ENCODE measurements at regions not wholly inside any gene's neighbourhood (a gene's known extent, or its start where the extent isn't known, plus 50 kb on each side); places are given as distances from the start of the nearest gene placed in this dataset.

DNA sequence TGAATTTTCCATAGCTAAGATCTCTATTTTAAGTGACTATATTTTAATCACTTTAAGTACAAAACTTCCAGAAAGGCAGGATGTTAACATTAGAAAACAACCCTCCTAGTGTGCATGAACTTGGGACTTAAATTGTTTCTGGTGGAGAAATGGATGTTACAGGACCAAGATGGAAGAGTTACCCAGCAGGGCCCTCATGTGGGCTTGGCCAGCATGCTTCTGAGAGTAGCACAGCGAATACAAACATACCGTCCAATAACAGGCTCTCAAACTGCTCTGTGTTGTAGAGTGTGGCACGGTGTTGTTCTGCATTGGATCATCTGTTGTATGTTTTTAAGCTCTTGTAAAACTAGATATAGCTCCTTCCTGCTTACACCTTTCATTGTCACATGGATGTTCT lies 346.1 kb upstream of the SMIM21 start:
- POLR2A ChIA-PET: no interaction called here
- TF ChIP-seq TARDBP (IDR thresholded peaks at IDR 0.05): no peak
- no peak for TF ChIP-seq FOXA1 (IDR thresholded peaks at IDR 0.05)
- TF ChIP-seq, protein P1, sequence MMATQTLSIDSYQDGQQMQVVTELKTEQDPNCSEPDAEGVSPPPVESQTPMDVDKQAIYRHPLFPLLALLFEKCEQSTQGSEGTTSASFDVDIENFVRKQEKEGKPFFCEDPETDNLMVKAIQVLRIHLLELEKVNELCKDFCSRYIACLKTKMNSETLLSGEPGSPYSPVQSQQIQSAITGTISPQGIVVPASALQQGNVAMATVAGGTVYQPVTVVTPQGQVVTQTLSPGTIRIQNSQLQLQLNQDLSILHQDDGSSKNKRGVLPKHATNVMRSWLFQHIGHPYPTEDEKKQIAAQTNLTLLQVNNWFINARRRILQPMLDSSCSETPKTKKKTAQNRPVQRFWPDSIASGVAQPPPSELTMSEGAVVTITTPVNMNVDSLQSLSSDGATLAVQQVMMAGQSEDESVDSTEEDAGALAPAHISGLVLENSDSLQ (IDR thresholded peaks at IDR 0.05): no peak
- no peak for TF ChIP-seq FOXK2 (IDR thresholded peaks at IDR 0.05)
- DNase-seq (ENCODE audit: extremely low spot score): no peak

GRCh38 chr18:75762758-75763157 lies 335.3 kb upstream of the SMIM21 start:
- ChIA-PET POLR2A (no interaction called here), CTCF (no interaction called here)
- no peak for DNase-seq (ENCODE audit: extremely low spot score)
- no peak for TF ChIP-seq SP1 (IDR thresholded peaks at IDR 0.05)
- TF ChIP-seq FOXK2 (IDR thresholded peaks at IDR 0.05): no peak
- no peak for TF ChIP-seq FOXA1 (IDR thresholded peaks at IDR 0.05)
- TF ChIP-seq HDGF (IDR thresholded peaks at IDR 0.05; ENCODE audit: borderline replicate concordance): no peak
- no peak for TF ChIP-seq CTBP1 (IDR thresholded peaks at IDR 0.05; ENCODE audit: borderline replicate concordance)
- no peak for TF ChIP-seq TARDBP (IDR thresholded peaks at IDR 0.05)
- TF ChIP-seq ZNF384 (IDR thresholded peaks at IDR 0.05): no peak
- TF ChIP-seq FOXM1 (IDR thresholded peaks at IDR 0.05; ENCODE audit: borderline replicate concordance): no peak
- no peak for TF ChIP-seq LEF1 (IDR thresholded peaks at IDR 0.05; ENCODE audit: borderline replicate concordance)
- no peak for TF ChIP-seq ARNT (IDR thresholded peaks at IDR 0.05)
- TF ChIP-seq BHLHE40 (IDR thresholded peaks at IDR 0.05; ENCODE audit: borderline replicate concordance): no peak
- TF ChIP-seq ELF4 (IDR thresholded peaks at IDR 0.05): no peak
- TF ChIP-seq L3MBTL2 (conservative IDR thresholded peaks at IDR 0.05): no peak
- TF ChIP-seq, protein P1 (IDR thresholded peaks at IDR 0.05): no peak
- TF ChIP-seq SUZ12 (IDR thresholded peaks at IDR 0.05): no peak
- TF ChIP-seq NFRKB (IDR thresholded peaks at IDR 0.05): no peak

More for the DNA sequence above, 346.1 kb upstream of the SMIM21 start:
- CTCF ChIA-PET: no interaction called here

- TF ChIP-seq FOXK2 (IDR thresholded peaks at IDR 0.05) (no peak), FOXA1 (IDR thresholded peaks at IDR 0.05) (no peak), ZNF384 (IDR thresholded peaks at IDR 0.05) (no peak), FOXM1 (IDR thresholded peaks at IDR 0.05; ENCODE audit: borderline replicate concordance) (no peak), SUZ12 (IDR thresholded peaks at IDR 0.05) (no peak), HDGF (IDR thresholded peaks at IDR 0.05; ENCODE audit: borderline replicate concordance) (no peak), ARNT (IDR thresholded peaks at IDR 0.05) (no peak), TARDBP (IDR thresholded peaks at IDR 0.05) (no peak), CTBP1 (IDR thresholded peaks at IDR 0.05; ENCODE audit: borderline replicate concordance) (no peak)
- ChIA-PET POLR2A (no interaction called here), CTCF (no interaction called here)
- no peak for DNase-seq (ENCODE audit: extremely low spot score)
Measured at GRCh38 chr18:75760208-75760607, 332.7 kb upstream of the SMIM21 start.

DNA sequence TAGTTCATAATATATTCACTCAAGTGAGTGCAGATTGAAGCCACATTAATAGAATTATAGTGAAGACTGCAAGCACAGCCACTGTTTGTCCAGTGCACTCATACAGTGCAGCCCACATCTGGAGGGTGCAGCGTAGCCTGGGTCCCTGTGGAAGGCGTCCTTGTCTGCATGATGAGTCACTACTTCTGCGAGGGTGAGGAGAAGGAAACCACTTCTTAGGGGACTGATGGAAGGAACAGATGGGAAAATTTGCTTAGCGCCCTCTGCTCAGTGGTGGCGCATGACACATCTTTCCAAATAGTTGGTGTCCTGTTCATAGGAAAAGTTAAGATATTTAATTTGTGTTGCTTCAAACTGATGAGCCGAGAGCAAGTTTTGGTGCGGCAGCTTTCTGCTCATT lies 330.4 kb upstream of the SMIM21 start:
- TF ChIP-seq L3MBTL2 (conservative IDR thresholded peaks at IDR 0.05) (no peak), LEF1 (IDR thresholded peaks at IDR 0.05; ENCODE audit: borderline replicate concordance) (no peak), ZNF384 (IDR thresholded peaks at IDR 0.05) (no peak), ARNT (IDR thresholded peaks at IDR 0.05) (no peak), FOXK2 (IDR thresholded peaks at IDR 0.05) (no peak), HDGF (IDR thresholded peaks at IDR 0.05; ENCODE audit: borderline replicate concordance) (no peak), BHLHE40 (IDR thresholded peaks at IDR 0.05; ENCODE audit: borderline replicate concordance) (no peak), TARDBP (IDR thresholded peaks at IDR 0.05) (no peak), FOXA1 (IDR thresholded peaks at IDR 0.05) (no peak), FOXM1 (IDR thresholded peaks at IDR 0.05; ENCODE audit: borderline replicate concordance) (no peak), SP1 (IDR thresholded peaks at IDR 0.05) (no peak), ELF4 (IDR thresholded peaks at IDR 0.05) (no peak), NFRKB (IDR thresholded peaks at IDR 0.05) (no peak), SUZ12 (IDR thresholded peaks at IDR 0.05) (no peak), CTBP1 (IDR thresholded peaks at IDR 0.05; ENCODE audit: borderline replicate concordance) (no peak)
- TF ChIP-seq, protein P1 (IDR thresholded peaks at IDR 0.05): no peak
- no peak for DNase-seq (ENCODE audit: extremely low spot score)
- POLR2A ChIA-PET: no interaction called here
- CTCF ChIA-PET: no interaction called here

- DNase-seq (ENCODE audit: extremely low spot score): no peak
- ChIA-PET POLR2A (no interaction called here), CTCF (no interaction called here)
- TF ChIP-seq CTBP1 (IDR thresholded peaks at IDR 0.05; ENCODE audit: borderline replicate concordance) (no peak), SP1 (IDR thresholded peaks at IDR 0.05) (no peak), HDGF (IDR thresholded peaks at IDR 0.05; ENCODE audit: borderline replicate concordance) (no peak), FOXK2 (IDR thresholded peaks at IDR 0.05) (no peak), L3MBTL2 (conservative IDR thresholded peaks at IDR 0.05) (no peak), FOXM1 (IDR thresholded peaks at IDR 0.05; ENCODE audit: borderline replicate concordance) (no peak)
- TF ChIP-seq, protein P1 (IDR thresholded peaks at IDR 0.05): no peak
Measured at GRCh38 chr18:75754433-75754832, 326.9 kb upstream of the SMIM21 start.

GRCh38 chr18:75753753-75754152 lies 326.2 kb upstream of the SMIM21 start:
- ChIA-PET CTCF (no interaction called here), POLR2A (no interaction called here)
- no peak for DNase-seq (ENCODE audit: extremely low spot score)
- TF ChIP-seq LEF1 (IDR thresholded peaks at IDR 0.05; ENCODE audit: borderline replicate concordance) (no peak), SUZ12 (IDR thresholded peaks at IDR 0.05) (no peak), BHLHE40 (IDR thresholded peaks at IDR 0.05; ENCODE audit: borderline replicate concordance) (no peak)
